Peyer's patch (tissue), 4 donors: ENCODE measurements at regions not wholly inside any gene's neighbourhood (a gene's known extent, or its start where the extent isn't known, plus 50 kb on each side); places are given as distances from the start of the nearest gene placed in this dataset.

ENCODE experiments used
- DNase-seq, 3 donors: peaks; one replicate each; pipeline ENCODE4 v3.0.0-alpha.2; 2017 to 2019
- H3K27ac ChIP-seq, 4 donors: fragments of 200-600 bp; sonication (generic); one replicate each; pipeline ENCODE4 v1.5.1; 2016 to 2019
- H3K27me3 ChIP-seq, 2 donors: fragments of 200-600 bp; sonication (generic); one replicate each; pipeline ENCODE4 v1.5.1; 2019
- H3K36me3 ChIP-seq, 3 donors: fragments of 200-600 bp; sonication (generic); one replicate each; pipeline ENCODE4 v1.5.1; 2016 to 2019
- H3K4me1 ChIP-seq, 4 donors: fragments of 200-600 bp; sonication (generic); one replicate each; pipeline ENCODE4 v1.5.1; 2016 to 2019
- H3K4me3 ChIP-seq, 4 donors: fragments of 200-600 bp; sonication (generic); 1 replicate in 3 of 4; 2 replicates in 1 of 4; pipeline ENCODE4 v1.5.1; 2016 to 2019; ENCODE audit warnings: mild to moderate bottlenecking in 1 of 4
- H3K9me3 ChIP-seq, 4 donors: fragments of 200-600 bp; sonication (generic); one replicate each; pipeline ENCODE4 v1.5.1; 2016 to 2019; ENCODE audit warnings: mild to moderate bottlenecking in 1 of 4
- POLR2A ChIP-seq, 2 donors: fragments of 450-650 bp; IDR thresholded peaks; one replicate each; pipeline ENCODE4 v1.5.1; 2017; ENCODE audit warnings: antibody characterized with exemption in 2 of 2, mild to moderate bottlenecking in 2 of 2, moderate library complexity in 2 of 2
- TF ChIP-seq, protein P1 (sequence below), 6 experiments: fragments of 450-650 bp in 4 of 6; fragments of 200-600 bp in 2 of 6; sonication (generic) in 1 of 6; IDR thresholded peaks; one replicate each; pipeline ENCODE4 v1.5.1; 2017 to 2019; ENCODE audit warnings: antibody characterized with exemption in 6 of 6, mild to moderate bottlenecking in 3 of 6, moderate library complexity in 1 of 6

DNA sequence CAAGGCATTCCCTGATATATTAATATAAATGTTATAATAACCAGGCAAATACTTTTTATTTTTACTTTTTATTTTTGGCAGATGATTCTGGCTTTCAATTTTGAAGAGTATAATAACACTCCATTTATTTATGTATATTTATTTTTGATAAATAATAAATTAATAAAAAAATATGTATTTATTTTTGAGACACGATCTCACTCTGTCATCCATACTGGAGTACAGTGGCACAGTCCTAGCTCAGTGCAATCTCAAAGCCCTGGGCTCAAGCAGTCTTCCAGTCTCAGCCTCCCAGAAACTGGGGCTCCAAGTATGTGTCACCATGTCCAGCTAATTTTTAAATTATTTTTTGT is 93.4 kb upstream of the ITGA6 start:
- H3K9me3 ChIP-seq, result no peaks in the 10 kb centered on the region
- no peaks in the 10 kb centered on the region for H3K36me3 ChIP-seq
- peaks cover 0 to 21% (median 0%) of the 10 kb centered on the region in 4 donors for H3K4me1 ChIP-seq
- DNase-seq, result no peak
- no peak for TF ChIP-seq POLR2A (IDR thresholded peaks at IDR 0.05)
- TF ChIP-seq, protein P1, sequence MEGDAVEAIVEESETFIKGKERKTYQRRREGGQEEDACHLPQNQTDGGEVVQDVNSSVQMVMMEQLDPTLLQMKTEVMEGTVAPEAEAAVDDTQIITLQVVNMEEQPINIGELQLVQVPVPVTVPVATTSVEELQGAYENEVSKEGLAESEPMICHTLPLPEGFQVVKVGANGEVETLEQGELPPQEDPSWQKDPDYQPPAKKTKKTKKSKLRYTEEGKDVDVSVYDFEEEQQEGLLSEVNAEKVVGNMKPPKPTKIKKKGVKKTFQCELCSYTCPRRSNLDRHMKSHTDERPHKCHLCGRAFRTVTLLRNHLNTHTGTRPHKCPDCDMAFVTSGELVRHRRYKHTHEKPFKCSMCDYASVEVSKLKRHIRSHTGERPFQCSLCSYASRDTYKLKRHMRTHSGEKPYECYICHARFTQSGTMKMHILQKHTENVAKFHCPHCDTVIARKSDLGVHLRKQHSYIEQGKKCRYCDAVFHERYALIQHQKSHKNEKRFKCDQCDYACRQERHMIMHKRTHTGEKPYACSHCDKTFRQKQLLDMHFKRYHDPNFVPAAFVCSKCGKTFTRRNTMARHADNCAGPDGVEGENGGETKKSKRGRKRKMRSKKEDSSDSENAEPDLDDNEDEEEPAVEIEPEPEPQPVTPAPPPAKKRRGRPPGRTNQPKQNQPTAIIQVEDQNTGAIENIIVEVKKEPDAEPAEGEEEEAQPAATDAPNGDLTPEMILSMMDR (IDR thresholded peaks at IDR 0.05), result no peak
- H3K27me3 ChIP-seq, result no peaks in the 10 kb centered on the region
- H3K4me3 ChIP-seq, result no peak overlapping the region
- no peak overlapping the region for H3K27ac ChIP-seq

DNA sequence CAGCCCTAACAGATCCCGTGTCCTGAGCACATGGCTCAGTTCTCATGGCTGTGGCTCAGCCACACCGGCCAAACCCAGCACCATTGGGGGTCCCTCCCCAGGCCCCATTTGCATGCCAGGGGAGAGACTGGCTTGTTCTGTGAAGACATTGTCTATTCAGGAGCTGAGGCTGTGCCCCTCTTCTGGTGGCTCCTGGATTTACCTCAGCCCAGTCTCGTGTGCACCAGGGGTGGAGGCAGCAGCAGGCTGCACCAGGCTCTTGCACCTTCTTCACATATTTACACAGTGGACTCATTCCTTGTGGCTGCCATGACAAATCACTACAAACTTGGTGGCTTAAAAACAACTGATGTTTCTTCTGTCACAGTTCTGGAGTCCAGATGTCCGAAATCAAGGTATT is 92.4 kb upstream of the ITGA6 start:
- Histone ChIP-seq H3K36me3 (no peaks in the 10 kb centered on the region), H3K4me3 (no peak overlapping the region), H3K27ac (peak overlapping the region in 3 of 4 donors; percentile 43 to 72 (median 68)), H3K9me3 (no peaks in the 10 kb centered on the region), H3K4me1 (peaks cover 0 to 24% (median 0%) of the 10 kb centered on the region in 4 donors), H3K27me3 (no peaks in the 10 kb centered on the region)
- no peak for DNase-seq
- TF ChIP-seq, protein P1 (IDR thresholded peaks at IDR 0.05), result peak in 1 of 6 experiments; percentile 7
- TF ChIP-seq POLR2A (IDR thresholded peaks at IDR 0.05), result no peak

DNA sequence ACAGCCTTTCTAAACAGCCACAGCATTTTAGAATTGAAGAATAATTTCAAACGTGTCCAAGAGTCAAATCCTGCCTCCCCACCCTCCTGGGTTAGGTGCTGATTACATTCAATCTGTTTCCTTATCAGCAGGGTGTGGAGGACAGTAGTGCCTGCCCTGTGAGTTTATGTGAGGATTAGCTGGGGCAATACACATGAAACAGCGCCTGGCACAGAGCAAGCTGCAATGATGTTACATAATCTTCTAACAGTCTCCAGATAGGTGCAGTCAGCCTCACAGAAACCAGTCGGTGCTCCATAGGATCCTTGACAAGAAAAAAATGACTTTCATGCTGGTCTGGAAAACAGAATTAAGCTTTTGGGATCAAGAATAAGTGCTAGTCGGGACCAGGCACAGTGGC is 91.7 kb upstream of the ITGA6 start:
- no peaks in the 10 kb centered on the region for H3K27me3 ChIP-seq
- DNase-seq, result peak in 2 of 3 donors; percentile 62 to 82
- H3K9me3 ChIP-seq, result no peaks in the 10 kb centered on the region
- H3K36me3 ChIP-seq, result no peaks in the 10 kb centered on the region
- peak in 1 of 2 donors; percentile 42 for TF ChIP-seq POLR2A (IDR thresholded peaks at IDR 0.05)
- TF ChIP-seq, protein P1 (IDR thresholded peaks at IDR 0.05), result no peak
- peak overlapping the region in 3 of 4 donors; percentile 43 to 72 (median 68) for H3K27ac ChIP-seq
- peaks cover 0 to 30% (median 0%) of the 10 kb centered on the region in 4 donors for H3K4me1 ChIP-seq
- H3K4me3 ChIP-seq, result no peak overlapping the region

DNA sequence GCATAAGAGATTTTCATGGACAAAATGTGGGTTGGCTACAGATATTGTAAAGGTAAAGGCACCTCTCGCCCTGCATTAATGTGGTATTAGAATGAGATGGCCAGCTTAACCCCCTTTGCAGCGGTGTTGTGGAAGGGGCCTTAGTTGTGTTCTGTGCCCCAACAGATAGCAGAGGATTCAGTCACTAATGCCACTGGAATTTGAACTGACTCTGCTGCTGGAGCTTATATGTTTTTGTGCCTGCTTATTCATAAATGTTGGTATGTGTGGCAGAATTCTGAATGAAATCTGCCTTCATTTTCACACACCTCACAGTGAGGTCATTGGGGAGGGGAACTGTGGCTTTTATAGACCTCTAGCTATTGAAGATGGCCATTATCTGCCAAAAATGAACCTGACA is 90.7 kb upstream of the ITGA6 start:
- peaks cover 0 to 30% (median 0%) of the 10 kb centered on the region in 4 donors for H3K4me1 ChIP-seq
- H3K9me3 ChIP-seq, result no peaks in the 10 kb centered on the region
- peak overlapping the region in 1 of 4 donors; percentile 68 for H3K27ac ChIP-seq
- H3K27me3 ChIP-seq, result no peaks in the 10 kb centered on the region
- H3K4me3 ChIP-seq, result no peak overlapping the region
- no peaks in the 10 kb centered on the region for H3K36me3 ChIP-seq
- TF ChIP-seq POLR2A (IDR thresholded peaks at IDR 0.05), result no peak
- no peak for DNase-seq

DNA sequence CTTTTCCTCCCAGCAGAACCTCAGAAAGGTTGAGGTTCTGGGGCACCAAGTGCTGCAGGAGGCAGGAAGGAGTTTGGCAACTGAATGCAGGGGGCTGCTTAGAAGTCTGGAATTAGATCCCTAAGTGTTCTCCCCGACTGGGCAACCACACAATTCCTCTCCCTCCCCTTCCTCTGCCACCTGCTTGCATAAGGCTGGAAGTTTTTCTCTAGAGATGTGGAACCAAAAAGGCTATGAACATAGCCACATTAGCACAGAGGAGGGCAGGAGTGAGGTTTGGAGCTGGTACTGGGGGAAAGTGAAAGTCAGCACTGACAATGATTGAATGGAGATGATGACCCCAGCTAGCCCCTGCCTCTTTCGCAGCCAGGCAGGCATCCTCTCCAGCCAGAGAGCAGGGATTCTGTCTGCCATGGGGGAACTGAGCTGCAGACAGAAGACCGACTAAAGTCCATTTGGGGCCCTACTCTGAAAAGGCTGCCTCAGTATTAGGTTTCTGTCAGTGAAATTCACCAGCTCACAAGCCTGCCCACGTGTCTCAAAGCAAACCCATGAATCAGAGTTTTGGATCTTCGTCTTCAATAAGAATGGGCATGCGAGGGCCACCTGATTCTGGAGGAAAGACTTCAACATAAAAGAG is 87.9 kb upstream of the ITGA6 start:
- Histone ChIP-seq H3K36me3 (no peaks in the 10 kb centered on the region), H3K27ac (peak overlapping the region in 3 of 4 donors; percentile 52 to 84 (median 70)), H3K4me1 (peaks cover 0 to 30% (median 0%) of the 10 kb centered on the region in 4 donors), H3K4me3 (peak overlapping the region in 1 of 4 donors; percentile 19), H3K27me3 (no peaks in the 10 kb centered on the region), H3K9me3 (peaks cover 0 to 6% (median 4%) of the 10 kb centered on the region in 4 donors)
- TF ChIP-seq, protein P1 (IDR thresholded peaks at IDR 0.05), result no peak
- no peak for TF ChIP-seq POLR2A (IDR thresholded peaks at IDR 0.05)
- DNase-seq, result no peak

DNA sequence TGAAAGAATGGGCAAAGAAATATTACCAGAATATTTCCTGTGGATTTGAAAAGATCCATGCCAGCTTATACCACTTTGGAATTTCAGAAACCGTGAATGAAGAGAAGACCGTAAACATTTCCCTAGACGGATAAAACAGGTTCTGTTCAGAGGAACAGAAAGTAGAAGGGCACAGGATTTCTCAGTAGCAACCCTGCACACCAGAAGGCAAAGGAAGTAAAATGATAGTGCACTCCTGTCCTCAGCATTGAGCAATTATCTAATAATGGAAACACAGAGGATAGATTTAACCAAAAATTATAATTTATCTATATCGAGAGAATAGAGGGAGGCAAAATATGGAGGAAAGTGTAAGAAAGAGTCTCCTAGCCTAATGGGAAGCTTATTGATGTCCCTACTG is 87.0 kb upstream of the ITGA6 start:
- Histone ChIP-seq H3K9me3 (peaks cover 0 to 6% (median 4%) of the 10 kb centered on the region in 4 donors), H3K27ac (peak overlapping the region in 3 of 4 donors; percentile 52 to 84 (median 70)), H3K4me3 (peak overlapping the region in 1 of 4 donors; percentile 26), H3K4me1 (peaks cover 0 to 30% (median 0%) of the 10 kb centered on the region in 4 donors), H3K27me3 (no peaks in the 10 kb centered on the region), H3K36me3 (no peaks in the 10 kb centered on the region)
- DNase-seq, result no peak
- TF ChIP-seq, protein P1 (IDR thresholded peaks at IDR 0.05), result no peak
- TF ChIP-seq POLR2A (IDR thresholded peaks at IDR 0.05), result no peak
